ENCODE measurements at regions not wholly inside any gene's neighbourhood (a gene's known extent, or its start where the extent isn't known, plus 50 kb on each side); places are given as distances from the start of the nearest gene placed in this dataset.

DNA sequence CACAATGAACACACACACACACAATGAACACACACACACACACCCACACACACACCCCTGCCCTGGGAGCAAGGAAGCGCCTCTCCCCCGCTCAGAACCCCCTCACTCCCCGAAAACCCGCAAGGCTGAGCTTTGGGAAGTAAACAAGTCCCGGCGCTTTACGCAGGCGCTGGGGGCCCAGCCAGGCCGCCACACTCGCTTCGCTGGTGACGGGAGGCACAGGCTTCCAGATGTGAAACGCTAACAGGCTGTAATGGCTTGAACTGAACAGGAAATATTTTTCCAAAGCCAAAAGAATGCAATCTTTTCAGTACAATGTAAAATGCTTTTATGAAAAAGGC is 122.7 kb upstream of the IGF1R start:
- H3K27me3 ChIP-seq (ENCODE audit: insufficient read depth, poor library complexity, severe bottlenecking): peaks cover 18% of the 10 kb centered on the region
- no peak overlapping the region for H3K27ac ChIP-seq (replicated peaks)
- H3K4me3 ChIP-seq (replicated peaks; ENCODE audit: insufficient read depth, low read length): no peak overlapping the region
- DNase-seq (ENCODE audit: low read depth in 1 of 2, low spot score in 1 of 2): no peak
- TF ChIP-seq POLR2AphosphoS5 (IDR thresholded peaks at IDR 0.05; ENCODE audit: low read depth) (no peak), GABPA (IDR thresholded peaks at IDR 0.05; ENCODE audit: low read depth) (no peak), REST (IDR thresholded peaks at IDR 0.05; ENCODE audit: insufficient replicate concordance, low read depth) (no peak), CTCF (IDR thresholded peaks at IDR 0.05; ENCODE audit: insufficient read depth, low read length) (no peak), SPI1 (IDR thresholded peaks at IDR 0.05; ENCODE audit: borderline replicate concordance, low read depth) (no peak)

GRCh38 chr15:98526094-98526493 is 122.2 kb upstream of the IGF1R start:
- peaks cover 18% of the 10 kb centered on the region for H3K27me3 ChIP-seq (ENCODE audit: insufficient read depth, poor library complexity, severe bottlenecking)
- H3K4me3 ChIP-seq (replicated peaks; ENCODE audit: insufficient read depth, low read length): no peak overlapping the region
- DNase-seq (ENCODE audit: low read depth in 1 of 2, low spot score in 1 of 2): no peak
- TF ChIP-seq POLR2AphosphoS5 (IDR thresholded peaks at IDR 0.05; ENCODE audit: low read depth) (no peak), REST (IDR thresholded peaks at IDR 0.05; ENCODE audit: insufficient replicate concordance, low read depth) (no peak), CTCF (IDR thresholded peaks at IDR 0.05; ENCODE audit: insufficient read depth, low read length) (no peak), GABPA (IDR thresholded peaks at IDR 0.05; ENCODE audit: low read depth) (no peak), SPI1 (IDR thresholded peaks at IDR 0.05; ENCODE audit: borderline replicate concordance, low read depth) (no peak)
- H3K27ac ChIP-seq (replicated peaks): no peak overlapping the region

DNA sequence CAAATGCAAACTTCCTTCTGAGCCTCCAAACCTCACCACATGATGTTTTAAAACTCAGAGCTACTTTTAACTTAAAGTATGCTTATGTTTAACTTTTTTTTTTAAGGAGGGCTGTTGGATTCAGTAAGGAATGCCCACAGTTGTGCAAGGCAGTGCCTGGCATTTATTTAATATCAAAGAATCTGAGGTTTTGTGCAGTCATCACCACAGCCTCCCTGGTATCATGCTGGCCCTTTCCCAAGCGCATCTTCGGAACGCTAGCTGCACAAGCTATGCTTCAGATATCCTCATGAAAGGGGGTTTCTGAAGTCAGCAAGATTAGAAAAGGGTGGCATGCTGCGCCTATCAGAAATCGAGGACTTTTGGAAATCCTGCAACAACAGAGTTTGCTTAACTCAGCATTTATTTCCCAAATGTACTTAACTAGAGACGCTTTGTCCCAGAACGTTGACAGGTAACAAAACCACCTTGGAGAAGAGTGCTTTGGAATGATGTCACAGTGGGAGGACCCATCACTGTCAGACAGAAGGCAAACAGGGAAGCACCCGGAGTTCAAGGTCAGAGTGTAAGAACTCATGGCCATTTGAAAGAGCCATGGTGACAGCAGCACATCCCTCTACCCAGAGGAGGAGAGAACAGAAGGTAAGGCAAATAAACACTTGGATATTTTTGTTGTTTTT is 120.2 kb upstream of the IGF1R start:
- Histone ChIP-seq H3K27me3 (ENCODE audit: insufficient read depth, poor library complexity, severe bottlenecking) (peaks cover 18% of the 10 kb centered on the region), H3K4me3 (replicated peaks; ENCODE audit: insufficient read depth, low read length) (no peak overlapping the region), H3K27ac (replicated peaks) (no peak overlapping the region)
- no peak for DNase-seq (ENCODE audit: low read depth in 1 of 2, low spot score in 1 of 2)
- TF ChIP-seq POLR2AphosphoS5 (IDR thresholded peaks at IDR 0.05; ENCODE audit: low read depth) (no peak), GABPA (IDR thresholded peaks at IDR 0.05; ENCODE audit: low read depth) (no peak), CTCF (IDR thresholded peaks at IDR 0.05; ENCODE audit: insufficient read depth, low read length) (no peak), SPI1 (IDR thresholded peaks at IDR 0.05; ENCODE audit: borderline replicate concordance, low read depth) (no peak), REST (IDR thresholded peaks at IDR 0.05; ENCODE audit: insufficient replicate concordance, low read depth) (no peak)
